ENCODE measurements at regions not wholly inside any gene's neighbourhood (a gene's known extent, or its start where the extent isn't known, plus 50 kb on each side); places are given as distances from the start of the nearest gene placed in this dataset.

- DNase-seq (ENCODE audit: low read depth) = peak; percentile 15
Observed at GRCh38 chr18:55651236-55651635, 63.2 kb upstream of the TCF4 start.

DNA sequence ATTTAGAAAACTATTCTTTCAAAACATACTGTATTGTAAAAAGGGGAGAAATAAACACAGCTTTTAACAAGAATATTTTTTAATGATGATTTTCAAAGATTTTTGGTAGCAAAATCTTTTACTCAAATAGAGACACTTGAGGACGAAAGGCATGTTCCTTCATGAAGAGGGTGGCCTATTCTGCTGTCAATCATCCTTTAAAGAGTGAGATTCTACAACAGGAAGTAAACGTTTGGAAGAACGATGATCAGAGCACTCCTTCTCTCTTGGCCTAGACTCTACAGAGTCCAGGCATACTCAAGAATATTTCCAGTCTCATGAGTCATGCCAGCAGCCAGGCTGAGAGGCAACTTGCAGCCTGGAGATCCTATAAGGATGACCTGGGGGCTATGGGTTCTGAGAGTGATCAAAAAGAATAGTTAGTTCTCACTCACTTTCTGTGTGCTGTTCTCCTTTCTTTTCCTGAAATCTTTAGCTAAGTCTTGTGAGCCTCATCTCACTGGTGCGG lies 62.4 kb upstream of the TCF4 start:
- DNase-seq (ENCODE audit: low read depth) = peak; percentile 23

- no peak for DNase-seq (ENCODE audit: low read depth)
Observed at GRCh38 chr18:55647331-55647730, 59.3 kb upstream of the TCF4 start.

- no peak for DNase-seq (ENCODE audit: low read depth)
Observed at GRCh38 chr18:55642191-55642590, 54.2 kb upstream of the TCF4 start.

- DNase-seq (ENCODE audit: low read depth) = peak; percentile 45
Observed at GRCh38 chr18:55641486-55641885, 53.5 kb upstream of the TCF4 start.

Measured in amniotic epithelial cell (primary cell).